GM10248 (cell line): ENCODE measurements at regions not wholly inside any gene's neighbourhood (a gene's known extent, or its start where the extent isn't known, plus 50 kb on each side); places are given as distances from the start of the nearest gene placed in this dataset.

Source experiments
- CTCF ChIA-PET: fragments of 300-600 bp; sonication (Branson Sonifier 250); formaldehyde crosslinking; extraction: SDS; loops from one replicate; lab custom pipeline; 2021; ENCODE audit warnings: antibody characterized with exemption; lab: Yijun Ruan, JAX
- POLR2A ChIA-PET: fragments of 350-650 bp; sonication (Branson Sonifier 250); formaldehyde crosslinking; extraction: SDS; loops from one replicate; lab custom pipeline; 2020; ENCODE audit warnings: antibody characterized with exemption; lab: Yijun Ruan, JAX
- DNase-seq: peaks from one replicate; pipeline ENCODE4 v3.0.0; 2012; ENCODE audit errors: extremely low spot score
- TF ChIP-seq, protein P1 (sequence below): IDR thresholded peaks from 2 replicates; pipeline ENCODE4 v1.5.1; 2012; ENCODE audit warnings: mild to moderate bottlenecking, low read depth; ENCODE audit errors: extremely low read depth, missing control alignments, control extremely low read depth

- DNase-seq, result no peak
- TF ChIP-seq, protein P1, sequence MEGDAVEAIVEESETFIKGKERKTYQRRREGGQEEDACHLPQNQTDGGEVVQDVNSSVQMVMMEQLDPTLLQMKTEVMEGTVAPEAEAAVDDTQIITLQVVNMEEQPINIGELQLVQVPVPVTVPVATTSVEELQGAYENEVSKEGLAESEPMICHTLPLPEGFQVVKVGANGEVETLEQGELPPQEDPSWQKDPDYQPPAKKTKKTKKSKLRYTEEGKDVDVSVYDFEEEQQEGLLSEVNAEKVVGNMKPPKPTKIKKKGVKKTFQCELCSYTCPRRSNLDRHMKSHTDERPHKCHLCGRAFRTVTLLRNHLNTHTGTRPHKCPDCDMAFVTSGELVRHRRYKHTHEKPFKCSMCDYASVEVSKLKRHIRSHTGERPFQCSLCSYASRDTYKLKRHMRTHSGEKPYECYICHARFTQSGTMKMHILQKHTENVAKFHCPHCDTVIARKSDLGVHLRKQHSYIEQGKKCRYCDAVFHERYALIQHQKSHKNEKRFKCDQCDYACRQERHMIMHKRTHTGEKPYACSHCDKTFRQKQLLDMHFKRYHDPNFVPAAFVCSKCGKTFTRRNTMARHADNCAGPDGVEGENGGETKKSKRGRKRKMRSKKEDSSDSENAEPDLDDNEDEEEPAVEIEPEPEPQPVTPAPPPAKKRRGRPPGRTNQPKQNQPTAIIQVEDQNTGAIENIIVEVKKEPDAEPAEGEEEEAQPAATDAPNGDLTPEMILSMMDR, result no peak
- ChIA-PET CTCF (interaction anchor here (1.0 to 1.2 kb wide), 3 partner anchors 16 to 113 kb away, joined by 3 to 4 read pairs (median 3); no protein-coding TSS in a partner anchor), POLR2A (no interaction called here)
Observed at GRCh38 chr9:89715318-89715858, 110.6 kb downstream of the GADD45G start.

DNA sequence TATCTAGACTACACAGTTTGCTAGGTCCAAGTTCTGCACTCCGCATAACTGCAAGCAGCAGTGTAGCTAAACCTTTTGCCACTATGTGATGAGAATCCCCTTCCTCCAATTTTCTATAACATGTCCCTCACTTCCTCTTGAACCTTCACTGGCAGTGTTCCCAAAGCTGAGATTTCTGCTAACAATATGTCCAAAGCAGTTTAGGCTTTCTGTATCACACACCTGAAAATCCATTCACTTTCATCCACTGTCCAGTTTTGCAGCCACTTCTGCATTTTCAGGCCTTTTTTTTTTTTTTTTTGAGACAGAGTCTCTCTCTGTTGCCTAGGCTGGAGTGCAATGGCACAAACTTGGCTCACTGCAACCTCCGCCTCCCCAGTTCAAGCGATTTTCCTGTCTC, 111.1 kb downstream of the GADD45G start:
- DNase-seq, result no peak
- ChIA-PET POLR2A (no interaction called here), CTCF (interaction anchor here (1.2 to 1.5 kb wide), 3 partner anchors 28 to 113 kb away, joined by 3 to 6 read pairs (median 3); no protein-coding TSS in a partner anchor)
- TF ChIP-seq, protein P1, result no peak

DNA sequence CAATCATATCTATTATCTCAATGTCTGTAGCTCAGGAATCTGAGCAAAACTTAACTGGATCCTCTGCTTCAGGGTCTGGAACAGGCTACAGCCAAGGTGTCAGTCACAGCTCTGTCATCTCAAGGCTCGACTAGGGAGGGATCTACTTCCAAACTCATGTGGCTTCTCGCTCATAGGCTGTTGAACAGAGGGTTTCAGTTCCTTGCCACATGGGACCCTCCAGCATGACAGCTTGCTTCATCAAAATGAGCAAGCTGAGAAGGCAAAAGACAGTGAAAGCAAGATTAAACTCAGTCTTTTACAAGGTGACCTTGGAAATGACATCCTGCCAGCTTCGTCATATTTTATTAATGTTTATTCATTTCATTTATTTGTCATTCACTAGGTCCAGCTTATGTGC, 111.7 kb downstream of the GADD45G start:
- no peak for DNase-seq
- ChIA-PET CTCF (interaction anchor here (1.2 to 1.5 kb wide), 2 partner anchors 27 to 112 kb away, joined by 3 to 6 read pairs; no protein-coding TSS in a partner anchor), POLR2A (no interaction called here)
- TF ChIP-seq, protein P1, result no peak

DNA sequence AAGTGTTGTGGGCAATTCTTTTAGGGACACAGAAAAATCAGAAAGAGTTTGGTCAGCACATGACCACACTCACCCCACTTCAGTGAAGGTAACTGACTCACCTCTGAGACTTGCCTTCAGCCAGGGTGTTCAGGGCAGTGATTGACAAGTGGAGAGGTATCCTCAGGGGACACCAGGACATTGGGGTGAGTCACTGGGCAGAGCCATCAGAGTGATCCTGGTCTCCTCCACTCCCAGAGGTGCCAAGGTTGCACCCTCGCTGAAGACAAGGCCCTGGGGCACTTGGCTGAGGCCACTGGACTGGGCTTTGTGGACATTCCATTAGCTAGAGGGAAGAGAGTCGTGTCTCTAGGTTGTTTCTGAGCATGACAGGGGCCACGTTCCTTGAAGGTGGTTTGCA, 113.4 kb downstream of the GADD45G start:
- POLR2A ChIA-PET, result no interaction called here
- DNase-seq, result no peak
- CTCF ChIA-PET, result interaction anchor here (2.0 kb wide), 2 partner anchors 11 to 21 kb away, joined by 5 to 6 read pairs; no protein-coding TSS in a partner anchor
- TF ChIP-seq, protein P1, result no peak

DNA sequence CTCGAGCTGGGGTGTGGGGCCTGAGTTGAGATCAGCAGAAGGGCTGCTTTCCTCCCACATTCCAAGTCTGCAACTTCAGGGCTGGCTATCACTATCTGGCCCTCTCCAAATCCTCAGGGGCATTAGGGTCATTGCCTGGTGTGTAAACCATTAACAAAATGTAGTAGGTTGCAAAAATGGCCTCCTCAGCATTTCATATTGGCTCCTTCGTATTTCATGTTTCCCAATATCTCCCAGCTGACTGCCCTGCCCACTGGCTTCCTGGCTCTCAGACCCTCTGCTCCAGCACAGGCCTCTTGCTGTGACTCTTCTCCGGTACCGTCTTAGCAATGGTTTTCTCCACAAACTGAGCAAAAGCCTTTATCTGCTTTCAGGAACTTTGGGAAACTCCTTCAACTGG, 113.8 kb downstream of the GADD45G start:
- ChIA-PET POLR2A (no interaction called here), CTCF (interaction anchor here (2.0 to 2.4 kb wide), 3 partner anchors 10 to 20 kb away, joined by 5 to 7 read pairs (median 6); no protein-coding TSS in a partner anchor)
- DNase-seq, result no peak
- TF ChIP-seq, protein P1, result no peak

GRCh38 chr9:89719202-89719601, 114.4 kb downstream of the GADD45G start:
- POLR2A ChIA-PET, result no interaction called here
- TF ChIP-seq, protein P1, result no peak
- DNase-seq, result no peak
- CTCF ChIA-PET, result interaction anchor here (1.8 to 2.4 kb wide), 4 partner anchors 8 to 20 kb away, joined by 5 to 8 read pairs (median 6); no protein-coding TSS in a partner anchor
